Right atrium auricular region (tissue), 2 donors: ENCODE measurements at regions not wholly inside any gene's neighbourhood (a gene's known extent, or its start where the extent isn't known, plus 50 kb on each side); places are given as distances from the start of the nearest gene placed in this dataset.
A peak's percentile ranks its signal among the peaks of the same experiment; 100 is the strongest.

Experiments used
- DNase-seq: peaks from one replicate; pipeline ENCODE4 v3.0.0-alpha.2; 2019; ENCODE audit warnings: low spot score
- H3K27ac ChIP-seq, 2 donors: fragments of 200-600 bp; sonication (generic); 1 replicate in 1 of 2; 2 replicates in 1 of 2; pipeline ENCODE4 v1.5.1; 2016 to 2019
- H3K27me3 ChIP-seq, 2 donors: fragments of 200-600 bp; sonication (generic); one replicate each; pipeline versions ENCODE4 v1.5.1 to v1.6.0; 2017 to 2019
- H3K36me3 ChIP-seq: fragments of 200-600 bp; sonication (generic); one replicate; pipeline ENCODE4 v1.5.1; 2016
- H3K4me1 ChIP-seq, 2 donors: fragments of 200-600 bp; sonication (generic); one replicate each; pipeline versions ENCODE4 v1.5.1 to v1.6.0; 2017 to 2019
- H3K4me3 ChIP-seq, 2 donors: fragments of 200-600 bp; sonication (generic); 1 replicate in 1 of 2; 2 replicates in 1 of 2; pipeline ENCODE4 v1.5.1; 2017 to 2019; ENCODE audit warnings: mild to moderate bottlenecking in 1 of 2, moderate library complexity in 1 of 2
- H3K9me3 ChIP-seq, 2 donors: fragments of 200-600 bp; sonication (generic); one replicate each; pipeline ENCODE4 v1.5.1; 2019
- CTCF ChIP-seq, 2 donors: fragments of 200-600 bp; sonication (generic); IDR thresholded peaks; one replicate each; pipeline ENCODE4 v1.5.1; 2019; ENCODE audit warnings: antibody characterized with exemption in 2 of 2

GRCh38 chr4:33714971-33715370, 2529.3 kb downstream of the ARAP2 start:
- no peaks in the 10 kb centered on the region for H3K27me3 ChIP-seq
- H3K27ac ChIP-seq, result no peak overlapping the region
- no peaks in the 10 kb centered on the region for H3K9me3 ChIP-seq
- TF ChIP-seq CTCF (IDR thresholded peaks at IDR 0.05), result no peak
- H3K4me1 ChIP-seq, result no peaks in the 10 kb centered on the region
- no peak overlapping the region for H3K4me3 ChIP-seq
- no peaks in the 10 kb centered on the region for H3K36me3 ChIP-seq
- no peak for DNase-seq

GRCh38 chr4:33715841-33716395, 2528.4 kb downstream of the ARAP2 start:
- Histone ChIP-seq H3K4me1 (no peaks in the 10 kb centered on the region), H3K9me3 (no peaks in the 10 kb centered on the region), H3K27ac (no peak overlapping the region), H3K4me3 (no peak overlapping the region), H3K36me3 (no peaks in the 10 kb centered on the region), H3K27me3 (no peaks in the 10 kb centered on the region)
- DNase-seq, result no peak
- TF ChIP-seq CTCF (IDR thresholded peaks at IDR 0.05), result no peak

- no peaks in the 10 kb centered on the region for H3K36me3 ChIP-seq
- no peak for DNase-seq
- H3K27me3 ChIP-seq, result no peaks in the 10 kb centered on the region
- H3K4me1 ChIP-seq, result no peaks in the 10 kb centered on the region
- no peaks in the 10 kb centered on the region for H3K9me3 ChIP-seq
- no peak overlapping the region for H3K27ac ChIP-seq
- H3K4me3 ChIP-seq, result no peak overlapping the region
- no peak for TF ChIP-seq CTCF (IDR thresholded peaks at IDR 0.05)
Measured at GRCh38 chr4:33722254-33722653, 2522.1 kb downstream of the ARAP2 start.

GRCh38 chr4:33722800-33723516, 2521.4 kb downstream of the ARAP2 start:
- DNase-seq, result no peak
- Histone ChIP-seq H3K36me3 (no peaks in the 10 kb centered on the region), H3K27me3 (no peaks in the 10 kb centered on the region), H3K9me3 (no peaks in the 10 kb centered on the region), H3K27ac (no peak overlapping the region), H3K4me3 (no peak overlapping the region), H3K4me1 (no peaks in the 10 kb centered on the region)
- TF ChIP-seq CTCF (IDR thresholded peaks at IDR 0.05), result peak in 1 of 2 donors; percentile 25

- no peaks in the 10 kb centered on the region for H3K9me3 ChIP-seq
- DNase-seq, result no peak
- H3K36me3 ChIP-seq, result no peaks in the 10 kb centered on the region
- TF ChIP-seq CTCF (IDR thresholded peaks at IDR 0.05), result no peak
- H3K27ac ChIP-seq, result no peak overlapping the region
- no peaks in the 10 kb centered on the region for H3K27me3 ChIP-seq
- no peaks in the 10 kb centered on the region for H3K4me1 ChIP-seq
- no peak overlapping the region for H3K4me3 ChIP-seq
Measured at GRCh38 chr4:33724685-33725084, 2519.6 kb downstream of the ARAP2 start.

GRCh38 chr4:33725861-33726260, 2518.5 kb downstream of the ARAP2 start:
- no peaks in the 10 kb centered on the region for H3K9me3 ChIP-seq
- no peak for DNase-seq
- H3K4me1 ChIP-seq, result no peaks in the 10 kb centered on the region
- no peak overlapping the region for H3K4me3 ChIP-seq
- H3K36me3 ChIP-seq, result no peaks in the 10 kb centered on the region
- no peak for TF ChIP-seq CTCF (IDR thresholded peaks at IDR 0.05)
- H3K27ac ChIP-seq, result no peak overlapping the region
- no peaks in the 10 kb centered on the region for H3K27me3 ChIP-seq
